Right cardiac atrium (tissue), 5 donors: ENCODE measurements at regions not wholly inside any gene's neighbourhood (a gene's known extent, or its start where the extent isn't known, plus 50 kb on each side); places are given as distances from the start of the nearest gene placed in this dataset.

Experiments
- ATAC-seq, 2 donors: fragments of 200-7000 bp; cut with Tn5 transposase; one replicate each; pipeline versions ENCODE4 v1.8.0 to v1.9.1; 2020; ENCODE audit warnings: moderate library complexity in 2 of 2, mild to moderate bottlenecking in 1 of 2
- DNase-seq, 3 donors: peaks; one replicate each; pipeline ENCODE4 v3.0.0-alpha.2; 2020
- H3K27ac ChIP-seq: one replicate; pipeline ENCODE4 v1.5.1; 2013; ENCODE audit warnings: mild to moderate bottlenecking, low read length, control low read depth, moderate library complexity
- H3K27me3 ChIP-seq: one replicate; pipeline ENCODE4 v1.6.1; 2013; ENCODE audit not compliant: control insufficient read depth, insufficient read depth
- H3K4me1 ChIP-seq: one replicate; pipeline ENCODE4 v1.6.1; 2013; ENCODE audit warnings: low read length; ENCODE audit not compliant: control insufficient read depth, insufficient read depth
- H3K4me3 ChIP-seq: one replicate; pipeline ENCODE4 v1.5.1; 2013; ENCODE audit warnings: low read length, control low read depth
- H3K9me3 ChIP-seq: one replicate; pipeline ENCODE4 v1.6.1; 2013; ENCODE audit warnings: low read length; ENCODE audit not compliant: control insufficient read depth
- WGBS: extraction: QIAGEN DNeasy Blood & Tissue Kit; methylation state at CpG from one replicate; pipeline ENCODE4 v1.1.7; 2013; 5-methylcytosine and 5-hydroxymethylcytosine counted together
- intact Hi-C, 4 donors: fragments of 100-400 bp; cut with DNase I; formaldehyde crosslinking; loops; one replicate each; pipeline versions ENCODE4 v1.11.0 to v1.14.0; 2022 to 2023
- donor health status: healthy with polysubstance abuse.
- donor health status: DM: no; HTN: yes; CAD: no.
- donor health status: DM: no; HTN: no; CAD: no.
- donor health status: DM: no; HTN: yes; CAD: no; lungs with severe emphysema.
- donor health status: DM: yes; HTN: yes; CAD: no.

GRCh38 chr7:12805957-12806356 lies 118.5 kb downstream of the ARL4A start:
- intact Hi-C loops: no loop called here
- no peak overlapping the region for H3K27ac ChIP-seq
- 67% methylated on average over 7 of the region's 7 CpGs for WGBS
- no peaks in the 10 kb centered on the region for H3K27me3 ChIP-seq
- H3K4me3 ChIP-seq: no peak overlapping the region
- ATAC-seq (no peak), DNase-seq (no peak)
- H3K4me1 ChIP-seq: no peaks in the 10 kb centered on the region
- no peaks in the 10 kb centered on the region for H3K9me3 ChIP-seq

GRCh38 chr7:12809476-12809875 lies 122.0 kb downstream of the ARL4A start:
- no peaks in the 10 kb centered on the region for H3K9me3 ChIP-seq
- no peak for ATAC-seq
- no peak overlapping the region for H3K27ac ChIP-seq
- no peaks in the 10 kb centered on the region for H3K4me1 ChIP-seq
- intact Hi-C loops: no loop called here
- no peak for DNase-seq
- no peaks in the 10 kb centered on the region for H3K27me3 ChIP-seq
- no peak overlapping the region for H3K4me3 ChIP-seq
- 56% methylated on average over 5 of the region's 5 CpGs for WGBS

DNA sequence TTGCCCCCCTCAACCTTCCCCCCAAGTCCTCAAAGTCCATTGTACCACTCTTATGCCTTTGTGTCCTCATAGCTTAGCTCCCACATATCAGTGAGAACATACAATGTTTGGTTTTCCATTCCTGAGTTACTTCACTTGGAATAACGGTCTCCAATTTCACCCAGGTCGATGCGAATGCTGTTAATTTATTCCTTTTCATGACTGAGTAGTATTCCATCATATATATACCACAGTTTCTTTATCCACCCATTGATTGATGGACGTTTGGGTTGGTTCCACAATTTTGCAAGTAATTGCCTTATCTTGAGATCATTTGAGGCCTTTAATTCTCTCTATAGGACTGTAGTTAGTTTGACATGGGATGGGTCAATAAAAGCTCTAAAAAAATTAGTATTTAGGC lies 124.7 kb downstream of the ARL4A start:
- intact Hi-C loops: no loop called here
- Histone ChIP-seq H3K9me3 (no peaks in the 10 kb centered on the region), H3K27ac (no peak overlapping the region), H3K27me3 (no peaks in the 10 kb centered on the region), H3K4me1 (no peaks in the 10 kb centered on the region), H3K4me3 (no peak overlapping the region)
- no peak for ATAC-seq
- DNase-seq: no peak
- 83% methylated on average over 4 of the region's 4 CpGs for WGBS

DNA sequence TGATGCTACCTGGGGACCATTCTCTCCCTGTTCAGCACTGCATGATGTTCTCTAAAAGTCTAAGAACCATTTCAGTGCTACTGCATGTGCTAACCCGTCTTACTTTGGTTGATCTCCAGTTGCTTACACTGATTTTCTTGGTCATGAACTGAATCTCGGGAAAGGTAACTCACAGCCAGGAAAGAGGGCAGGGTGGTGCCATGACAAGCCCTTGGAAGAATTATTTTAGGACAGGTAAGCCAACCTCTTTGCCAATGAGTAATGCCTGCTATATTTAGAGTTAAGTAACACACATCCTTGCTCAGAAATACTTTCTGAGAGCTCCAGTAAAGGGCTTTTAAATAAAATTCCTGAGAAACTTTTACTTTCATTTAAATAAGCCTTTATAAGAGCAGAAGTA lies 126.7 kb downstream of the ARL4A start:
- H3K27me3 ChIP-seq: no peaks in the 10 kb centered on the region
- WGBS: 91% methylated on average over 2 of the region's 2 CpGs

DNA sequence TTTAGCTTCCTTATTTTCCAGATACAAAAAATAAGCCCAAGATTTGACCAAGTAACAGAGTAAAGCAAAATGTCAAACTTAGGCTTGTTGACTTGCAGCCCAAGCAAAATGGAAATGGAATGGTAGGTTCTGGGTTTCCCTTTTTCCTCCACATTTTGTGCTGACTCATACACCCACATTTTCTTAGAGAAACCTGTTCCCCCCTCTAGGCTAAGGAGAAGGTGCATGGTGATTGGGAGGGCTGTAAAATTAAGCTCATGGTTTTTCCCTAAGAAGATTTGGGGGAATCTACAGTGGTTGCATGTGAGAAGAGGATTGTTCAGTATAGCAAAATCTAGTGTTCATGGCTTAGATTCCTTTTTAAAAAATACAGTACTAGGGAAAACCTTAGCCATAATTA lies 127.4 kb downstream of the ARL4A start:
- H3K4me3 ChIP-seq: no peak overlapping the region
- intact Hi-C loops: no loop called here
- no peaks in the 10 kb centered on the region for H3K27me3 ChIP-seq
- H3K9me3 ChIP-seq: no peaks in the 10 kb centered on the region
- DNase-seq (no peak), ATAC-seq (no peak)
- no peak overlapping the region for H3K27ac ChIP-seq
- no peaks in the 10 kb centered on the region for H3K4me1 ChIP-seq

More for the DNA sequence above, 126.7 kb downstream of the ARL4A start:
- intact Hi-C loops: no loop called here
- Histone ChIP-seq H3K4me3 (no peak overlapping the region), H3K27ac (no peak overlapping the region), H3K4me1 (no peaks in the 10 kb centered on the region), H3K9me3 (no peaks in the 10 kb centered on the region)
- DNase-seq (no peak), ATAC-seq (no peak)

- no peak overlapping the region for H3K4me3 ChIP-seq
- WGBS: 85% methylated on average over 4 of the region's 4 CpGs
- H3K27me3 ChIP-seq: no peaks in the 10 kb centered on the region
- no peak for DNase-seq
- intact Hi-C loops: no loop called here
- no peak for ATAC-seq
- H3K27ac ChIP-seq: no peak overlapping the region
- H3K9me3 ChIP-seq: no peaks in the 10 kb centered on the region
- no peaks in the 10 kb centered on the region for H3K4me1 ChIP-seq
These were observed 128.0 kb downstream of the ARL4A start for GRCh38 chr7:12815426-12815825.

DNA sequence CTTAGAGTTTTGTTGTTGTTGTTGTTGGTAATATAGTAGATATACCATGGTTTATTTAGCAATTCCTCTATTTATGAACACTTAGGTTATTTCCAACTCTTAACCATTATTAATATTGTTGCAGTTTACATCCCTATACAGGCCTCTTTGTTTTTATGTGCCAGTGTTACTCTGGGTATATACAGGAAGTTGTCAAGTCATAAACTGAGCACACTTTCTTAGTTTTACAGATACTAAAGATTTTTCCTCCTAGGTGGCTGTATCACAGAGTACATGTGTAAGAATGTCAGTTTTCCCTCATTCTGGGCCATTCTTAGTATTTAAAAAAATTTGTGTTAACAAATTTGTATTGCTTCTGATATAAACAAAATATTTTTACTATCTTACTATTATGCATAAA lies 128.4 kb downstream of the ARL4A start:
- intact Hi-C loops: no loop called here
- ATAC-seq: no peak

DNA sequence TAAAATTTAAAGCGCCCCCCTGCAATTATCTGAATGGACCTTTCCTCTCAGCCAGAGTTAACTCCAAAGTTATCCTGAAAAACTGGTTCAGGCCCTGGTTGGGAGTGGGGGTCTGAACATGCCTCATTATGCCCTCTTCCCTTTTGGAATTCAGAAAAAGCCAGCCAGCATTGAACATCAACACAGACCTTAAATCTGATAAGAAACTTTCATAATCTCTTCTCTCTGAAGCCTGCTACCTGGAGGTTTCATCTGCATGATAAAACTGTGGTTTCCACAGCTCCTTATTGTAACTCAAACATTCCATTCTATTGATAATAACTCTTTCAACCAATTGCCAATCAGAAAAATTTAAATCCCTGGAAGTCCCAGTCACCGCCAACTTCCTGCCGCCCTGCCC lies 133.3 kb downstream of the ARL4A start:
- Histone ChIP-seq H3K9me3 (no peaks in the 10 kb centered on the region), H3K27ac (no peak overlapping the region), H3K27me3 (no peaks in the 10 kb centered on the region), H3K4me1 (no peaks in the 10 kb centered on the region), H3K4me3 (no peak overlapping the region)
- 63% methylated on average over 3 of the region's 3 CpGs for WGBS
- intact Hi-C loops: no loop called here
- no peak for ATAC-seq
- no peak for DNase-seq

More for the DNA sequence above, 128.4 kb downstream of the ARL4A start:
- no peaks in the 10 kb centered on the region for H3K27me3 ChIP-seq
- H3K9me3 ChIP-seq: no peaks in the 10 kb centered on the region
- no peak for DNase-seq
- no peak overlapping the region for H3K27ac ChIP-seq
- H3K4me1 ChIP-seq: no peaks in the 10 kb centered on the region
- H3K4me3 ChIP-seq: no peak overlapping the region

GRCh38 chr7:12821746-12822145 lies 134.3 kb downstream of the ARL4A start:
- Histone ChIP-seq H3K27ac (no peak overlapping the region), H3K4me3 (no peak overlapping the region), H3K9me3 (no peaks in the 10 kb centered on the region), H3K27me3 (no peaks in the 10 kb centered on the region), H3K4me1 (no peaks in the 10 kb centered on the region)
- 67% methylated on average over 2 of the region's 2 CpGs for WGBS
- DNase-seq (no peak), ATAC-seq (no peak)
- intact Hi-C loops: no loop called here

DNA sequence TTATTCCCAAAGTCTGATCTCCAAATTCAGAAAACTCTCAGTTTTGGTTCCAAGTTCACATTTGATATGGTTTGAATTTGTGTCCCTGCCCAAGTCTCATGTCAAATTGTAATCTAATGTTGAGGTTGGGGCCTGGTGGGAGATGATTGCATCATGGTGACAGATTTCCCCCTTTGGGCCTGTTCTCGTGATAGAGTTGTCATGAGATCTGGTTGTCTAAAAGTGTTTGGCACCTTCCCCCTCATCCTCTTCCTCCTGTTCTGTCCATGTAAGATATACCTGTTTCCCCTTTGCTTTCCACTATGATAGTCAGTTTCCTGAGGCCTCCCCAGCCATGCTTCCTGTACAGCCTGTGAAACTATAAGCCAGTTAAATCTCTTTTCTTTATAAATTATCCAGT lies 138.6 kb downstream of the ARL4A start:
- Histone ChIP-seq H3K4me1 (peaks cover 2% of the 10 kb centered on the region), H3K9me3 (no peaks in the 10 kb centered on the region), H3K27me3 (no peaks in the 10 kb centered on the region), H3K4me3 (no peak overlapping the region), H3K27ac (no peak overlapping the region)
- intact Hi-C loops: no loop called here
- no peak for ATAC-seq
- WGBS: 51% methylated on average over 1 of the region's 1 CpG
- DNase-seq: no peak

DNA sequence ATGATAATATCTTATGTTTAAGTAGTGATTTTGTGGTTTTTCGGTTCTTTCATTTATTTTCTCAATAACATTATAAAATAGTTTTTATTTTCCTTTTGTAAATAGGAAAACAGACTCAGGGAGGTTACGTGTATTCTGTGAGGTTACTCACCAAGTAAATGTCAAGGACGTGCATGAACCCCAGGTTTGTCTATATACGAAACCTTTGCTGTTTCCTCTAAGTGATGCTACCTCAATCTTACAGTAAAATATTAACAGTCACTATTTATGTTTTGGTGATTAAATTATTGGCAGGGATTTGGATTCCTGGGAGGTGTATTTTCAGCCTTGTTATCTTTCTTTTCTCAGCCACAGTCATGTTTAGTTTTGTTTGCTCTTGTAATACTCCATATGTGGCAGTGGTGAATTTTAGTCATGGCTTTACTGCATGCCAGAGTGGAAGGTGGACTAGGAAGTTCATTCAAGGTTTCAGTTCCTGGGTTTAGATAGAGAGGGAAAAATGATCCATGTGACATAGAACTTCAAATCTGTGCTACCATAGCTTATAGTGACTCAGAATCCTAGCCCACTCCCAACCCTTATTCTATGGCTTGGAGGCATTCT lies 139.9 kb downstream of the ARL4A start:
- H3K27ac ChIP-seq: no peak overlapping the region
- H3K4me3 ChIP-seq: no peak overlapping the region
- intact Hi-C loops: no loop called here
- ATAC-seq (peak; percentile 45 to 55), DNase-seq (no peak)
- H3K9me3 ChIP-seq: no peaks in the 10 kb centered on the region
- peaks cover 2% of the 10 kb centered on the region for H3K4me1 ChIP-seq
- no peaks in the 10 kb centered on the region for H3K27me3 ChIP-seq
- 79% methylated on average over 4 of the region's 4 CpGs for WGBS

DNA sequence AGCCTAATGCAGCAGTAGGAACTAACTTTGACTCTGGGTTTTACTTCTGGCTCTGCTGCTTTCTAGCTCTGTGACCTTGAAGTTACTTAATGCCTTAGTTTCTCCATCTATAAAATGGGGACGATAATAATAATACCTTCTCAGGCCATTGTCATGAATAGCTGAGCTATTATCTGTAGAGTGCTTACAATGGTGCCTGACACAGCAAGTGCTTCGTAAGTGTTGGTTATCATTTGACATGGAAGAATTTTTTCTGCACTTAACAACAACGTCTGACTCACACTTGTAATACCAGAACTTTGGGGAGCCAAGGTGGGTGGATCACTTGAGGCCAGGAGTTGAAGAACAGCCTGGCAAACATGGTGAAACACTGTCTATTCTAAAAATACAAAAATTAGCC lies 140.5 kb downstream of the ARL4A start:
- intact Hi-C loops: no loop called here

More for the DNA sequence above, 140.5 kb downstream of the ARL4A start:
- Histone ChIP-seq H3K9me3 (no peaks in the 10 kb centered on the region), H3K27ac (no peak overlapping the region), H3K4me3 (no peak overlapping the region), H3K4me1 (peaks cover 2% of the 10 kb centered on the region), H3K27me3 (no peaks in the 10 kb centered on the region)
- 60% methylated on average over 3 of the region's 3 CpGs for WGBS
- peak in 1 of 2 donors; percentile 57 for ATAC-seq
- DNase-seq: no peak
